Right atrium auricular region (tissue), 2 donors: ENCODE measurements at regions not wholly inside any gene's neighbourhood (a gene's known extent, or its start where the extent isn't known, plus 50 kb on each side); places are given as distances from the start of the nearest gene placed in this dataset.

Experiments
- DNase-seq: peaks from one replicate; pipeline ENCODE4 v3.0.0-alpha.2; 2019; ENCODE audit warnings: low spot score
- H3K27ac ChIP-seq, 2 donors: fragments of 200-600 bp; sonication (generic); 1 replicate in 1 of 2; 2 replicates in 1 of 2; pipeline ENCODE4 v1.5.1; 2016 to 2019
- H3K27me3 ChIP-seq, 2 donors: fragments of 200-600 bp; sonication (generic); one replicate each; pipeline versions ENCODE4 v1.5.1 to v1.6.0; 2017 to 2019
- H3K36me3 ChIP-seq: fragments of 200-600 bp; sonication (generic); one replicate; pipeline ENCODE4 v1.5.1; 2016
- H3K4me1 ChIP-seq, 2 donors: fragments of 200-600 bp; sonication (generic); one replicate each; pipeline versions ENCODE4 v1.5.1 to v1.6.0; 2017 to 2019
- H3K4me3 ChIP-seq, 2 donors: fragments of 200-600 bp; sonication (generic); 1 replicate in 1 of 2; 2 replicates in 1 of 2; pipeline ENCODE4 v1.5.1; 2017 to 2019; ENCODE audit warnings: mild to moderate bottlenecking in 1 of 2, moderate library complexity in 1 of 2
- H3K9me3 ChIP-seq, 2 donors: fragments of 200-600 bp; sonication (generic); one replicate each; pipeline ENCODE4 v1.5.1; 2019
- CTCF ChIP-seq, 2 donors: fragments of 200-600 bp; sonication (generic); IDR thresholded peaks; one replicate each; pipeline ENCODE4 v1.5.1; 2019; ENCODE audit warnings: antibody characterized with exemption in 2 of 2

- no peaks in the 10 kb centered on the region for H3K36me3 ChIP-seq
- no peak overlapping the region for H3K4me3 ChIP-seq
- no peak for DNase-seq
- H3K27me3 ChIP-seq = no peaks in the 10 kb centered on the region
- no peaks in the 10 kb centered on the region for H3K4me1 ChIP-seq
- no peak for TF ChIP-seq CTCF (IDR thresholded peaks at IDR 0.05)
- no peak overlapping the region for H3K27ac ChIP-seq
- no peaks in the 10 kb centered on the region for H3K9me3 ChIP-seq
Measured at GRCh38 chr3:144516026-144516425, 544.4 kb downstream of the DIPK2A start.

GRCh38 chr3:144516589-144516988 lies 545.0 kb downstream of the DIPK2A start:
- no peak for DNase-seq
- no peak for TF ChIP-seq CTCF (IDR thresholded peaks at IDR 0.05)
- Histone ChIP-seq H3K4me3 (no peak overlapping the region), H3K27me3 (no peaks in the 10 kb centered on the region), H3K9me3 (no peaks in the 10 kb centered on the region), H3K27ac (no peak overlapping the region), H3K4me1 (no peaks in the 10 kb centered on the region), H3K36me3 (no peaks in the 10 kb centered on the region)

GRCh38 chr3:144521131-144521530 lies 549.5 kb downstream of the DIPK2A start:
- no peaks in the 10 kb centered on the region for H3K9me3 ChIP-seq
- H3K27ac ChIP-seq = no peak overlapping the region
- no peaks in the 10 kb centered on the region for H3K4me1 ChIP-seq
- no peaks in the 10 kb centered on the region for H3K36me3 ChIP-seq
- TF ChIP-seq CTCF (IDR thresholded peaks at IDR 0.05) = no peak
- no peak overlapping the region for H3K4me3 ChIP-seq
- DNase-seq = no peak
- H3K27me3 ChIP-seq = no peaks in the 10 kb centered on the region

GRCh38 chr3:144522456-144522855 lies 550.8 kb downstream of the DIPK2A start:
- H3K9me3 ChIP-seq = no peaks in the 10 kb centered on the region
- DNase-seq = no peak
- no peaks in the 10 kb centered on the region for H3K27me3 ChIP-seq
- H3K27ac ChIP-seq = no peak overlapping the region
- H3K36me3 ChIP-seq = no peaks in the 10 kb centered on the region
- H3K4me3 ChIP-seq = no peak overlapping the region
- no peaks in the 10 kb centered on the region for H3K4me1 ChIP-seq
- TF ChIP-seq CTCF (IDR thresholded peaks at IDR 0.05) = no peak

- no peaks in the 10 kb centered on the region for H3K9me3 ChIP-seq
- H3K36me3 ChIP-seq = no peaks in the 10 kb centered on the region
- no peak for TF ChIP-seq CTCF (IDR thresholded peaks at IDR 0.05)
- no peaks in the 10 kb centered on the region for H3K4me1 ChIP-seq
- no peak for DNase-seq
- H3K27me3 ChIP-seq = no peaks in the 10 kb centered on the region
- no peak overlapping the region for H3K4me3 ChIP-seq
- no peak overlapping the region for H3K27ac ChIP-seq
Measured at GRCh38 chr3:144523396-144523795, 551.8 kb downstream of the DIPK2A start.

GRCh38 chr3:144524531-144524930 lies 552.9 kb downstream of the DIPK2A start:
- no peaks in the 10 kb centered on the region for H3K27me3 ChIP-seq
- no peaks in the 10 kb centered on the region for H3K9me3 ChIP-seq
- no peaks in the 10 kb centered on the region for H3K4me1 ChIP-seq
- TF ChIP-seq CTCF (IDR thresholded peaks at IDR 0.05) = no peak
- DNase-seq = no peak
- H3K36me3 ChIP-seq = no peaks in the 10 kb centered on the region
- H3K27ac ChIP-seq = no peak overlapping the region
- no peak overlapping the region for H3K4me3 ChIP-seq
